ENCODE measurements at regions not wholly inside any gene's neighbourhood (a gene's known extent, or its start where the extent isn't known, plus 50 kb on each side); places are given as distances from the start of the nearest gene placed in this dataset.
"Not testable (repeated sequence)": the region's sequence is repeated elsewhere in the genome, so short reads cannot be mapped to it uniquely, and the experiment has no call there.

DNA sequence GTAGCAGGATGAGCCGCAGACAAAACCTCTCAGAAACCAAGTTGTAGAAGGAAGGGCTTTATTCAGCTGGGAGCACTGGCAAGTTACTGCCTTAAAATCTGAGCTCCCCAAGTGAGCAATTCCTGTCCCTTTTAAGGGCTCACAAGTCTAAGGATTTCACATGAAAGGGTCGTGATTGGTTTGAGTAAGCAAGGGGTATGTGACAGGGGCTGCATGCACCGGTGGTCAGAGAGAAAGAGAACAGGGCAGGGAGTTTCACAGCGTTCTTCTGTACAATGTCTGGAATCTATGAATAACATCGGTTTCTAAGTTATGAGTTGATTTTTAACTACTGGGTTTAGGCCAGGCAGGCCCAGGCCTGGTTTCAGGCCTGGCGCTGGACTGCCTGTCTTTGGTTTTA, 660.3 kb upstream of the ATXN7L3B start:
- TF ChIP-seq CTCF, POLR2A, EP300, POLR2AphosphoS5 (IDR thresholded peaks at IDR 0.05): not testable (repeated sequence)

Measured in suprapubic skin (tissue), 4 donors.